Neural progenitor cell (in vitro differentiated cells): ENCODE measurements at regions not wholly inside any gene's neighbourhood (a gene's known extent, or its start where the extent isn't known, plus 50 kb on each side); places are given as distances from the start of the nearest gene placed in this dataset.

Experiments
- DNase-seq: peaks from one replicate; pipeline ENCODE4 v3.0.0-alpha.2; 2016; ENCODE audit warnings: low spot score
- H2AFZ ChIP-seq: fragments of 200-600 bp; sonication (generic); replicated peaks from 2 replicates; pipeline ENCODE4 v1.6.1; 2016; ENCODE audit warnings: antibody characterized with exemption
- H3F3A ChIP-seq: fragments of 200-600 bp; sonication (generic); 2 replicates; pipeline ENCODE4 v1.6.1; 2016; ENCODE audit warnings: antibody characterized with exemption, low read depth
- H3K27ac ChIP-seq: fragments of 200-600 bp; sonication (generic); 2 replicates; pipeline ENCODE4 v1.5.1; 2016; ENCODE audit warnings: mild to moderate bottlenecking
- H3K27me3 ChIP-seq: fragments of 200-600 bp; sonication (generic); 2 replicates; pipeline ENCODE4 v1.6.1; 2016; ENCODE audit warnings: mild to moderate bottlenecking, moderate library complexity
- H3K36me3 ChIP-seq: fragments of 200-600 bp; sonication (generic); 2 replicates; pipeline ENCODE4 v1.5.1; 2016
- H3K4me1 ChIP-seq: fragments of 200-600 bp; sonication (generic); 2 replicates; pipeline ENCODE4 v1.6.1; 2016; ENCODE audit warnings: mixed run types
- H3K4me2 ChIP-seq: fragments of 200-600 bp; sonication (generic); 2 replicates; pipeline ENCODE4 v1.6.1; 2016
- H3K4me3 ChIP-seq: fragments of 200-600 bp; sonication (generic); 2 replicates; pipeline ENCODE4 v1.5.1; 2016
- H3K79me2 ChIP-seq: fragments of 200-600 bp; sonication (generic); 2 replicates; pipeline ENCODE4 v1.6.1; 2016; ENCODE audit warnings: low read depth
- H3K9ac ChIP-seq: fragments of 200-600 bp; sonication (generic); 2 replicates; pipeline ENCODE4 v1.6.1; 2016
- H3K9me3 ChIP-seq: fragments of 200-600 bp; sonication (generic); 2 replicates; pipeline ENCODE4 v1.5.1; 2016; ENCODE audit warnings: low read depth
- H4K20me1 ChIP-seq: fragments of 200-600 bp; sonication (generic); 2 replicates; pipeline ENCODE4 v1.6.1; 2016; ENCODE audit warnings: low read depth
- H3K27ac Mint-ChIP-seq: 3 replicates; pipeline ENCODE4 v1.8.0; 2021; ENCODE audit warnings: mixed read lengths
- H3K27me3 Mint-ChIP-seq: 2 replicates; pipeline ENCODE4 v1.8.0; 2022; ENCODE audit warnings: low read depth, mild to moderate bottlenecking, inconsistent platforms, moderate library complexity, mixed read lengths; ENCODE audit not compliant: insufficient read depth
- H3K36me3 Mint-ChIP-seq: 3 replicates; pipeline ENCODE4 v1.8.0; 2021; ENCODE audit warnings: mixed read lengths
- H3K4me1 Mint-ChIP-seq: 3 replicates; pipeline ENCODE4 v1.8.0; 2021; ENCODE audit warnings: mixed read lengths
- H3K4me3 Mint-ChIP-seq: 3 replicates; pipeline ENCODE4 v1.8.0; 2021; ENCODE audit warnings: mild to moderate bottlenecking, moderate library complexity, mixed read lengths
- H3K9me3 Mint-ChIP-seq: 3 replicates; pipeline ENCODE4 v1.8.0; 2020; ENCODE audit warnings: mixed read lengths
- EZH2 ChIP-seq: fragments of 200-600 bp; sonication (generic); IDR thresholded peaks from 2 replicates; pipeline ENCODE4 v1.6.1; 2017; ENCODE audit warnings: antibody characterized with exemption, mild to moderate bottlenecking, moderate library complexity
- EZH2phosphoT487 ChIP-seq: fragments of 200-600 bp; sonication (generic); IDR thresholded peaks from 2 replicates; pipeline ENCODE4 v1.6.1; 2017; ENCODE audit warnings: antibody characterized with exemption
- TF ChIP-seq, protein P1 (sequence below): fragments of 200-600 bp; sonication (generic); IDR thresholded peaks from 2 replicates; pipeline ENCODE4 v1.5.1; 2017; ENCODE audit warnings: antibody characterized with exemption, mild to moderate bottlenecking

DNA sequence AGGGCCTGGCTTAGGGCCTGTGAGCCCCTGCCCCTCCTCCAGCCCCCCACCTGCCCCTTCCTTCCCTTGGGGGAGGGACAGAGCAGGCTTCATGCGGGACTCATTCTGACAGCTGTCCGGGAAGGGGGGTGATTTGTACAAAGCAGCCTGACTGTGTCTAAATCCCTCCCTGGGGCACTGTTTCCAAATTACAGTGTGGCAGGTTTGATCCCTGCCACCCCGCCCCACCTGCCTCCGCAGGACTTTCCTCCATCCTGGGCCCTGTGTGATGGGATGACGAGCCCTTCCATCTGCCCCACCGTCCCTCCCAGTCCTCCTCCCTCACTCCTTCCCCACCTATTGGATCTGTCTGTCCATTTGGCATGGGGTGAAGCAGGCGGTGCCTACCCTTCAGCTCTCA is 363.9 kb downstream of the BCL11B start:
- no peak overlapping the region for H3K27ac Mint-ChIP-seq
- Histone ChIP-seq H3K36me3 (no peaks in the 10 kb centered on the region), H3K4me1 (peaks cover 24% of the 10 kb centered on the region), H3F3A (peaks cover 16% of the 10 kb centered on the region), H3K27ac (no peak overlapping the region), H3K27me3 (no peaks in the 10 kb centered on the region), H3K79me2 (no peaks in the 10 kb centered on the region), H3K4me3 (no peak overlapping the region), H3K4me2 (no peak overlapping the region), H4K20me1 (no peaks in the 10 kb centered on the region), H2AFZ (no peak overlapping the region), H3K9me3 (no peaks in the 10 kb centered on the region), H3K9ac (no peak overlapping the region)
- peaks cover 24% of the 10 kb centered on the region for H3K4me1 Mint-ChIP-seq
- H3K9me3 Mint-ChIP-seq: no peaks in the 10 kb centered on the region
- H3K27me3 Mint-ChIP-seq: peaks cover 4% of the 10 kb centered on the region
- TF ChIP-seq EZH2 (no peak), EZH2phosphoT487 (no peak)
- TF ChIP-seq, protein P1, sequence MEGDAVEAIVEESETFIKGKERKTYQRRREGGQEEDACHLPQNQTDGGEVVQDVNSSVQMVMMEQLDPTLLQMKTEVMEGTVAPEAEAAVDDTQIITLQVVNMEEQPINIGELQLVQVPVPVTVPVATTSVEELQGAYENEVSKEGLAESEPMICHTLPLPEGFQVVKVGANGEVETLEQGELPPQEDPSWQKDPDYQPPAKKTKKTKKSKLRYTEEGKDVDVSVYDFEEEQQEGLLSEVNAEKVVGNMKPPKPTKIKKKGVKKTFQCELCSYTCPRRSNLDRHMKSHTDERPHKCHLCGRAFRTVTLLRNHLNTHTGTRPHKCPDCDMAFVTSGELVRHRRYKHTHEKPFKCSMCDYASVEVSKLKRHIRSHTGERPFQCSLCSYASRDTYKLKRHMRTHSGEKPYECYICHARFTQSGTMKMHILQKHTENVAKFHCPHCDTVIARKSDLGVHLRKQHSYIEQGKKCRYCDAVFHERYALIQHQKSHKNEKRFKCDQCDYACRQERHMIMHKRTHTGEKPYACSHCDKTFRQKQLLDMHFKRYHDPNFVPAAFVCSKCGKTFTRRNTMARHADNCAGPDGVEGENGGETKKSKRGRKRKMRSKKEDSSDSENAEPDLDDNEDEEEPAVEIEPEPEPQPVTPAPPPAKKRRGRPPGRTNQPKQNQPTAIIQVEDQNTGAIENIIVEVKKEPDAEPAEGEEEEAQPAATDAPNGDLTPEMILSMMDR: no peak
- peak; percentile 24 for DNase-seq
- no peaks in the 10 kb centered on the region for H3K36me3 Mint-ChIP-seq
- no peak overlapping the region for H3K4me3 Mint-ChIP-seq

DNA sequence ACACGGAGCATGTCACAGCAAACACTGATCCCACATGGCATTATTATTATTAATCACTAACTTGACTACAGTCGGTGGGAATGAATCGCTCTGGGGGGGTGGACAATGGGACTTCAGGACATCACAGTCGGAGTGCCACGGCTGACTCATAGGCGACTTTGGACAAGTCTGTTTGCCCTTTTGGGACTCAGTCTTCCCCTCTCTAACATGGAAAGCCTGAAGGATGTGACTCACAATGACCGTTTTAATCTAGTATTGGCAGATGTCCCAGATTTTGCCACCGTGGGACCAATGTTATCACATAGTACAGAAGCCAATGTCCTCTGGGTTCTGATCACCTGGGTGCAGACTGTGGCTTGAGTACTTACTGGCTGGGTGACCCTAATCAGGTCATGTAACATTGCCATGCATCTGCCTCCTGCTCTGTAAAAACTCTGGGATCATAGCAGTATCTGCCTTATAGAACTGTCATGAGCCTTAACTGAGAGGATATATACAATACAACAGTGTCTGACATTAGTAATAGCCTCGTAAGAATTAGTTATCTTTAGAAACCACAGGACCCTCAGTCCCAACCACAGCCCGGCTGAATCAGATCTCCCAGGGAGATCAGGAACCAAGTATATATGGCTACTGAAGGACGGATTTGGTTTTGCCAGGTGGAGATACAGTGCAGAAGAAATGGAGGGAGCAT is 362.6 kb downstream of the BCL11B start:
- no peaks in the 10 kb centered on the region for H3K36me3 Mint-ChIP-seq
- no peak overlapping the region for H3K4me2 ChIP-seq
- no peak overlapping the region for H2AFZ ChIP-seq

DNA sequence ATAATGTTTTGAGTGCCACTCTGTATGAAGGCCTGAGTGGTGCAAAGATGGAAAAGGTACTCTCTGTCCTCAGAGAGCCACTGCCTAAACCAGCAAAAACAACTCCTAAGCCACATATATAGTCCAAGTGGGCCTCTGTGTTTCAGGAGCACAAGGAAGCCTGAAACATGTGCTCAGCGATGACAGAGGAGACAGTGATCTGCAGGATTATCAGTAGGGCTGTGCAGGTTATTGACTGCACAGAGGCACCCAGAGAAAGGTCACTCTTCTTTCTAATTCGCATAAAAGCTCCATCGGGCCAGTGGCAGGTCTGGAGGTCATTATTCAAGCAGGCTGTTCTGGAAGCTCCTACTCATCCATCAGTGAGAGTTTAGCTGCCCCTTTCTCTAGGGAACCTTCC is 361.9 kb downstream of the BCL11B start:
- Histone ChIP-seq H3K27me3 (no peaks in the 10 kb centered on the region), H3K9ac (no peak overlapping the region), H3K79me2 (no peaks in the 10 kb centered on the region), H3K9me3 (no peaks in the 10 kb centered on the region), H3K4me1 (peaks cover 31% of the 10 kb centered on the region), H2AFZ (no peak overlapping the region), H3F3A (peaks cover 16% of the 10 kb centered on the region), H3K36me3 (no peaks in the 10 kb centered on the region), H3K4me3 (no peak overlapping the region), H4K20me1 (no peaks in the 10 kb centered on the region), H3K27ac (no peak overlapping the region), H3K4me2 (no peak overlapping the region)
- DNase-seq: no peak
- H3K36me3 Mint-ChIP-seq: no peaks in the 10 kb centered on the region
- no peak overlapping the region for H3K4me3 Mint-ChIP-seq
- H3K9me3 Mint-ChIP-seq: no peaks in the 10 kb centered on the region
- peaks cover 35% of the 10 kb centered on the region for H3K4me1 Mint-ChIP-seq
- peaks cover 4% of the 10 kb centered on the region for H3K27me3 Mint-ChIP-seq
- H3K27ac Mint-ChIP-seq: peak overlapping the region; percentile 35
- TF ChIP-seq, protein P1: no peak
- TF ChIP-seq EZH2phosphoT487 (no peak), EZH2 (no peak)

More for the DNA sequence above, 362.6 kb downstream of the BCL11B start:
- no peaks in the 10 kb centered on the region for H3K36me3 ChIP-seq
- Mint-ChIP-seq H3K9me3 (no peaks in the 10 kb centered on the region), H3K27me3 (peaks cover 4% of the 10 kb centered on the region), H3K4me1 (peaks cover 32% of the 10 kb centered on the region), H3K27ac (peak overlapping the region; percentile 35), H3K4me3 (no peak overlapping the region)
- H4K20me1 ChIP-seq: no peaks in the 10 kb centered on the region
- no peaks in the 10 kb centered on the region for H3K9me3 ChIP-seq
- H3K27me3 ChIP-seq: no peaks in the 10 kb centered on the region
- H3K27ac ChIP-seq: no peak overlapping the region
- H3K4me3 ChIP-seq: no peak overlapping the region
- peaks cover 31% of the 10 kb centered on the region for H3K4me1 ChIP-seq
- no peak for DNase-seq
- TF ChIP-seq EZH2: no peak
- TF ChIP-seq, protein P1: no peak
- TF ChIP-seq EZH2phosphoT487: no peak
- H3K79me2 ChIP-seq: no peaks in the 10 kb centered on the region
- H3F3A ChIP-seq: peaks cover 16% of the 10 kb centered on the region
- no peak overlapping the region for H3K9ac ChIP-seq
